GM18517 (cell line): ENCODE measurements at regions not wholly inside any gene's neighbourhood (a gene's known extent, or its start where the extent isn't known, plus 50 kb on each side); places are given as distances from the start of the nearest gene placed in this dataset.

Experiments
- ATAC-seq: cut with Tn5 transposase; IDR thresholded peaks from one replicate; pipeline ENCODE4 v1.9.1; 2021; ENCODE audit warnings: mild to moderate bottlenecking, moderate library complexity; ENCODE audit not compliant: unreplicated experiment

GRCh38 chr1:4594286-4594991, 60.0 kb upstream of the AJAP1 start:
- no peak for ATAC-seq

GRCh38 chr1:4595341-4596225, 58.8 kb upstream of the AJAP1 start:
- no peak for ATAC-seq

GRCh38 chr1:4596486-4596885, 57.9 kb upstream of the AJAP1 start:
- ATAC-seq = no peak

- no peak for ATAC-seq
These were observed 57.4 kb upstream of the AJAP1 start for GRCh38 chr1:4597020-4597419.

GRCh38 chr1:4598561-4598960, 55.8 kb upstream of the AJAP1 start:
- no peak for ATAC-seq

GRCh38 chr1:4599521-4599920, 54.9 kb upstream of the AJAP1 start:
- ATAC-seq = no peak

GRCh38 chr1:4599951-4600481, 54.4 kb upstream of the AJAP1 start:
- ATAC-seq = no peak

GRCh38 chr1:4600615-4601460, 53.6 kb upstream of the AJAP1 start:
- no peak for ATAC-seq

GRCh38 chr1:4601941-4602340, 52.5 kb upstream of the AJAP1 start:
- ATAC-seq = no peak

GRCh38 chr1:4602462-4603294, 51.7 kb upstream of the AJAP1 start:
- no peak for ATAC-seq

- no peak for ATAC-seq
These were observed 50.9 kb upstream of the AJAP1 start for GRCh38 chr1:4603295-4604110.
